GM19468 (cell line): ENCODE measurements at regions not wholly inside any gene's neighbourhood (a gene's known extent, or its start where the extent isn't known, plus 50 kb on each side); places are given as distances from the start of the nearest gene placed in this dataset.

Experiments
- ATAC-seq: cut with Tn5 transposase; IDR thresholded peaks from one replicate; pipeline ENCODE4 v1.9.1; 2021; ENCODE audit warnings: mild to moderate bottlenecking, moderate library complexity, moderate number of reproducible peaks; ENCODE audit not compliant: unreplicated experiment; ENCODE audit errors: extremely low read depth

DNA sequence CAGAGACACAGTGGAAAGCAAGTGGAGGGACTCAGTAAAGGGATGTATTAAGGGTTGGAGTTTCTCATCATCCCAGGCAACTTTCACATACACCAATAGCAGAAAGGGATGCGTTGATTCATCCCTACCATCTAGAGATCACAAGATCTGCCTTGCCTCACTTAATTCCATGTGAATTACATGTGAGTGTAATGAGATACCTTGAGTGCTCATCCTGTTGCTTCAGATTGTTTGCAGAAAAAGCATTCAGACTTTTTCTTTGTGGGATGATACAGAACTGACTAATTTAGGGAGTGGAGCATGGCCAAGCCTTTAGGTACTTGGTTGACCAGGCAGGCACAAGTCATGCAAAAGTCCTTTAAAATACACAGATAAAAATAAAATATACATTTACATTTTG is 124.8 kb upstream of the SLIT2 start:
- no peak for ATAC-seq

GRCh38 chr4:20124317-20125026 is 127.2 kb upstream of the SLIT2 start:
- no peak for ATAC-seq

DNA sequence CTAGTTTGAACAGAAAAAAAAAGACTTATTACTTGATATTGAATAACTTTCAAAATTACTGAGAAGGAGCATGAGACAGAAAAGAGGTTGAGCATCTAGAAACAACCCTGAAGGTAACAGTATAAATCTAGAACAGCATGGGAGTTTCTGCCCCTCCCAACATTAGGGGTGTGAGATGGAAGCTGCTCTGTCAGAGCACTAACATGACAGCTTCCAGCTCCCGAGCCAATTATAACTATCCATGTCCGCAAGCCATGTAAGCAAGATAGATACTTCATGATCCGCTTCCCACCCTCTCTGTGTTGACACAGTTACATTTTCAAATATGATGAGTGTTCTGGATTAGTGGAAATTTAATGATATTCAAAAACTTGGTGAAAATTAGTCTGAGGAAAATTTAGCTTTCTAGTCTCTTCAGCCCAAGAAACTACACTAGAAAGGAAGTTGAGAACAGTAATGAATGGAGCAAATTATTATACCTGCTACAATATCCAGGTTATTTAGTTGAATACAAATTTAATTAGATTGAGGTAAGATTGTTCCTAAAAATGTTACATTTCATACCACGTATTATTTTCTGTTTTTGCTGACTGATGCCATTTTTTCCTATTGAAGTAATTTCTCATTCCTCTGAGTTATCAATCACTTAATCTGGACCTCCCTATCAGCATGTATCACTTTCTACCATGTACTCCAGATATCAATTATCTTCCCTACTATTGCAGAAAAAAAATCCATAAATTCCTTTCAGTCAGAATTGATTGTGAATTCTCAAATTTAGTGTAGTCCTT is 129.3 kb upstream of the SLIT2 start:
- ATAC-seq: no peak

- no peak for ATAC-seq
Measured at GRCh38 chr4:20119141-20119540, 132.6 kb upstream of the SLIT2 start.

DNA sequence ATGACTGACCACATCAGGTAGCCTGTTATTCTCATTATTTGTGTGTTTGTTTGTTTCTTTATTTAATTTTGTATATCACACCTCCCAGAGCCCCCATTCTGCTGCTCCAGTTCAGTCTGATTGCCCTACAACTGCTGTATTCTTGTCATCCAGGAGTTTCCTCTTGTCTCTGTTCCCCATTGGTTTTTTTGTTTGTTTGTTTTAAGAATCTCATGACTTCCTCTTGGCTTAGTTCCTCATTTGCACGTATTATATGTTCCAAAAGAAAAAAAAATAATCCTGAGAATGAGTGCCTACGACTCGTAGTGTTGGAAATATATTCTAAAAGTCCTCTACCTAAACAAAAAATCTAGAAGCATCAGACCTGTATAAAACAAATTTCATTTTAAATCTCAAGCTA is 142.3 kb upstream of the SLIT2 start:
- ATAC-seq: no peak

- ATAC-seq: no peak
Measured at GRCh38 chr4:20106921-20107320, 144.8 kb upstream of the SLIT2 start.

GRCh38 chr4:20101831-20102230 is 149.9 kb upstream of the SLIT2 start:
- no peak for ATAC-seq

DNA sequence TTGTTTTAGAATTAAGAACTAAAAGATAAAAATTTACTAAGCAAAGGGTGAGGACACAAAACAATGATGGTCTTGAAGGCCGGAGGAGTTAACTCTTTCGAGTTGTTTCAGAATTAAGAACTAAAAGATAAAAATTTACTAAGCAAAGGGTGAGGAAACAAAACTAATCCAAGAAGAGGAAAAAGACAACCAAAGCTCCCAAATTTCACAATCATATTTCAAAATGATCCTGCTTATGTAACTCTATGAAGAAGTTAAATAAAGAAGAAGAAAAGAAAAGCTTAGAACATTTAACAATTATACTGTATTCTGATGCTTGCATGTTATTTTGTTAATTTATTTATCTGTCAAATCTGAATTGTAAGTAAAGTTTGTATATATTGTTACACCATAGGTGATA is 154.8 kb upstream of the SLIT2 start:
- no peak for ATAC-seq

GRCh38 chr4:20095805-20096541 is 155.7 kb upstream of the SLIT2 start:
- no peak for ATAC-seq

DNA sequence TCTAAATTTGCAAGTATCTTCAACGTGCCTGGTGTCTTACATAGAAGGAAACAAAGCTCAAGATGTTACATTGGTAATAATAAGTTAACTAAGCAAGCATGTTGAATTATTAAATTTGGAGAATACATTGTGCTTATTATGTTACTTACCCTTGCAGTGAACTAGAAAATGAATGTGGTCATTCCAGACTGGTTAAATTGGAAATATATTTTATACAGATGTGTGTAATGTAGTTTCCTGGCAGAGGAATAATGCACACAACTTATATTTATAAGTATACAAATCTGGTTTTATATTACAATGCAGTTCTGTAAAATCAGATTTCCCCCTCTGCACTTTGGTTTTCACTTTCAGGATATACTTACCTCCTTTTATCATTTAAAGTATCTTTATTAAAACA is 159.9 kb upstream of the SLIT2 start:
- no peak for ATAC-seq

DNA sequence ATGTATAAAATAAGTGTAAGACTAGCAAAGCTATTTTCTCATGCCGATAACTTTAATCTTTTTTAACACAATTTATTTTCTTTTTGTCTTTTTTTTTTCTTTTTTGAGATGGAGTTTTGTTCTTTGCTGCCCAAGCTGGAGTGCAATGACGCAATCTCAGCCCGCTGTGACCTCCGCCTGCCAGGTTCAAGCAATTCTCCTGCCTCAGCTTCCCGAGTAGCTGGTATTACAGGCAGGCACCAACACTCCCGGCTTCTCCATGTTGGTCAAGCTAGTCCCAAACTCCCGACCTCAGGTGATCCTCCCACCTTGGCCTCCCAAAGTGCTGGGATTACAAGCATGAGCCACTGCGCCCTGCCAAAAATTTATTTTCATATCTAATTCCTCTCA is 164.2 kb upstream of the SLIT2 start:
- ATAC-seq: no peak

DNA sequence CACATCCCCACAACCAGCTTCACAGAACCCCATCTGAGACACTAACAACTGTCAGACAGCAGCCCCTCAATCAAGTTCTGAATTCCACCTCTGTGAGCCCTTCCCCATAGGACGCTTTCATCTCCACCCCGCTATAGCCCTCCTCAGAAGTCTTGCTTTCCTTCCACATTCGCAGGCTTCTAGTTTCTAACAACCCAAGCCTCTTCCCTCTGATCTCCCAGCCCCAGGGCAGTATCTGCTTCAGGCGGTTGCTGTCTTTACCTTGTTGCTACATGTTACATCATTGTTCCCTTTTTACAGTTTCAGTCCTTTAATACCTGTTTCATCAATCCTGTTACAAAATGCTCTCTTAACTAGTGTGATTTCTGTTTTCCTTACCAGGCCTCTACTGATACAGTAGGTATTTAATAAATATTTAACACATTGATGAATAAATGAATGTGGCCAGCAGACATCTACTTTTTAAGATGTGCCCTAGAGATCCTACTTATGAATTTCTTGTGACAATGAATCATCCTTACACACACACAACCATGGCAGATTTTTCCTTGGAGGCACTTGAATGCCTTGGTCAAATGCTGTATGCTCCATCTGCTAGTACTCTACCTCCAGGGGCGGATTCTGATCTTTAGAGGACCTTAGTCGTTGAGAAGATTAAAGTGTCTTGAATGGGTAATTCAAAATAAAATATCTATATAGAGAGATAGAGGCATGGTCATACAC is 164.7 kb upstream of the SLIT2 start:
- ATAC-seq: no peak

GRCh38 chr4:20086067-20086798 is 165.5 kb upstream of the SLIT2 start:
- ATAC-seq: no peak

DNA sequence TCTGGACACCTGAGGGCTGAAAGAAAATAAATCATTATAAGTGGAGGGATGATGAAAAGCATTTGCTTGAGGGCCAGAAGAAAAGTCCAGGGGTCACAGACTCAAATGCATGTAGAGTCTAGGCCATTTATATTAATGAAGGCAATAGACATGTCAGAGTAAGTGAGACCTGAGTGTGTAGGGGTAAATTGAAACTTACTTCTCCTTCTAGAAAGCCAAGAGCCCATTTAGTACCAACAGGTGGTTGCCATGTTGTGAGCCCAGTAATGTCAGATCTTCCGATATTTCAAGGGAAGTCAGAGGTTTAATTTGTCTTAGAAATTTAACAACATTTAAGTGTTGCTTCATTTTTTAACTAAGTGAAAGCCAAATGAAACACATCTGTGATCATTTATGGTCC is 166.1 kb upstream of the SLIT2 start:
- no peak for ATAC-seq

- no peak for ATAC-seq
Measured at GRCh38 chr4:20085156-20085555, 166.5 kb upstream of the SLIT2 start.

DNA sequence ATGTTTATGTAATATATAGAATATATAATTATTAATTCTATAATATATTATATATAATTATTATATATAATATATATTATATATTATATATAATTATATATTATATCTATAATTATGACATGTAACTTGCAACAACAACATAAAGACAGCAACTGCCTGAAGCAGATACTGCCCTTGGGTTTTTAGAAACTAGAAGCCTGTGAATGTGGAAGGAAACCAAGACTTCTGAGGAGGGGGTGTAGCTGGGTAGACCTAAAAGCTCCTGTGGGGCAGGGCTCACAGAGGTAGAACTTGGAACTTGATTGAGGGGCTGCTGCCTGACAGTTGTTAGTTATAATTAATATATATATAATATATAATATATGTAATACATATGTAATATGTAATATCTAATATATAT is 167.2 kb upstream of the SLIT2 start:
- ATAC-seq: no peak

DNA sequence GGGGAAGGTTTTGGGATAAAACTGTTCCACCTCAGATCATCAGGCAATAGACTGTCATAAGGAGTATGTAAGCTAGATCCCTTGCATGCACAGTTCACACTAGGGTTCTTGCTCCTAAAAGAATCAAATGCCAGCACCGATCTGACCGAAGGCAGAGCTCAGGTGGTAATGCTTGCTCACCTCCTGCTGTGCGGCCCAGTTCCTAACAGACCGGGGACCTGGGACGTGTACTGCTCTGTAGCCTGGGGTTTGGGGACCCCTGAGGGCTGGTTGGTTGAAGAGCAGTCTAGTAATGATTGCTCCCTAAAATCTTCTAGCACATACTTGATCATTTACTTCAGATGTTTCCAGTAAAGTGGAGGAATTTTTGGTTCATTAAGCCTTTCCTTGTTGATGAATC is 173.1 kb upstream of the SLIT2 start:
- ATAC-seq: no peak

GRCh38 chr4:20075248-20075871 is 176.3 kb upstream of the SLIT2 start:
- no peak for ATAC-seq

GRCh38 chr4:20074450-20074849 is 177.3 kb upstream of the SLIT2 start:
- no peak for ATAC-seq
